ENCODE measurements at regions not wholly inside any gene's neighbourhood (a gene's known extent, or its start where the extent isn't known, plus 50 kb on each side); places are given as distances from the start of the nearest gene placed in this dataset.
"Not testable (repeated sequence)": the region's sequence is repeated elsewhere in the genome, so short reads cannot be mapped to it uniquely, and the experiment has no call there.

- intact Hi-C loops (cut with DNase I; ENCODE audit: low total_unique reads), result no loop called here
- H3K9me3 ChIP-seq, result no peaks in the 10 kb centered on the region
- H3K4me1 ChIP-seq, result no peaks in the 10 kb centered on the region
- no peak overlapping the region for H3K27ac ChIP-seq
- H3K4me3 ChIP-seq, result no peak overlapping the region
- DNase-seq, result no peak
- TF ChIP-seq CTCF (IDR thresholded peaks at IDR 0.05), result no peak
- no peaks in the 10 kb centered on the region for H3K27me3 ChIP-seq
- H3K36me3 ChIP-seq, result no peaks in the 10 kb centered on the region
Observed at GRCh38 chr14:37746140-37746832, 150.9 kb downstream of the TTC6 start.

DNA sequence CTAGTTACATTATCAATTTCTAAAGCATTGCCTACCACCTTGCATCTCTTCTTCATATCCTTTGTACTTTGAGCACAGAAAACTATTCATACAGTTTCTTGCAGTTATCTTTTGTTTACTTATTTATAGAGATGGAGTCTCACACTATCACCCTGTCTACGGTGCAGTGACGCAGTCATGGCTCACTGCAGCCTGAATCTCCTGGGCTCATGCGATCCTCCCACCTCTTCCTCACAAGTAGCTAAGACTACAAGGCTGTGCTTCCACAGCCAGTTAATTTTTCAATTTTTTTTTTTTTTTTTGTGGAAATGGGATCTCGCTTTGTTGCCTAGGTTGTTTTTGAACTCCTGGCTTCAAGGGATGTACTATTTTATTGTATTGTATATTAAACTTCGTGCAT is 158.0 kb downstream of the TTC6 start:
- intact Hi-C loops (cut with DNase I; ENCODE audit: low total_unique reads), result no loop called here
- no peak for TF ChIP-seq CTCF (IDR thresholded peaks at IDR 0.05)
- Histone ChIP-seq H3K4me1 (no peaks in the 10 kb centered on the region), H3K27me3 (no peaks in the 10 kb centered on the region), H3K27ac (no peak overlapping the region), H3K9me3 (no peaks in the 10 kb centered on the region), H3K36me3 (no peaks in the 10 kb centered on the region), H3K4me3 (no peak overlapping the region)
- no peak for DNase-seq

DNA sequence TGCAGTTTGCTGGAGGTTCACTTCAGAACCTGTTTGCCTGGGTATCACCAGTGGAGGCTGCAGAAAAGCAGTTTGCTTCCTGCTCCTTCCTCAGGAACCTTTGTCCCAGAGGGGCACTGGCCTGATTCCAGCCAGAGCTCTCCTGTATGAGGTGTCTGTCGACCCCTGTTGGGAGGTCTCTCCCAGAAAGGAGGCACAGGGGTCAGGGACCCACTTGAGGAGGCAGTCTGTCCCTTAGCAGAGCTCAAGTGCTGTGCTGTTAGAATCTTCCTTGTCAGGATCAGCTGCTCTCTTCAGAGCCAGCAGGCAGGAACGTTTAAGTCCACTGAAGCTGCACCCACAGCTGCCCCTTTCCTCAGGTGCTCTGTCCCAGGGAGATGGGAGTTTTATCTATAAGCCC is 164.8 kb downstream of the TTC6 start:
- DNase-seq; intact Hi-C loops (cut with DNase I; ENCODE audit: low total_unique reads); H3K4me3 ChIP-seq: not testable (repeated sequence)

GRCh38 chr14:37763266-37763665 is 167.8 kb downstream of the TTC6 start:
- Histone ChIP-seq H3K27ac (no peak overlapping the region), H3K27me3 (no peaks in the 10 kb centered on the region), H3K4me3 (no peak overlapping the region), H3K36me3 (no peaks in the 10 kb centered on the region), H3K9me3 (no peaks in the 10 kb centered on the region), H3K4me1 (no peaks in the 10 kb centered on the region)
- no peak for TF ChIP-seq CTCF (IDR thresholded peaks at IDR 0.05)
- intact Hi-C loops (cut with DNase I; ENCODE audit: low total_unique reads), result no loop called here
- no peak for DNase-seq

More for the DNA sequence above, 164.8 kb downstream of the TTC6 start:
- H3K27me3 ChIP-seq, H3K36me3 ChIP-seq, H3K9me3 ChIP-seq, H3K4me1 ChIP-seq, H3K27ac ChIP-seq: not testable (repeated sequence)

DNA sequence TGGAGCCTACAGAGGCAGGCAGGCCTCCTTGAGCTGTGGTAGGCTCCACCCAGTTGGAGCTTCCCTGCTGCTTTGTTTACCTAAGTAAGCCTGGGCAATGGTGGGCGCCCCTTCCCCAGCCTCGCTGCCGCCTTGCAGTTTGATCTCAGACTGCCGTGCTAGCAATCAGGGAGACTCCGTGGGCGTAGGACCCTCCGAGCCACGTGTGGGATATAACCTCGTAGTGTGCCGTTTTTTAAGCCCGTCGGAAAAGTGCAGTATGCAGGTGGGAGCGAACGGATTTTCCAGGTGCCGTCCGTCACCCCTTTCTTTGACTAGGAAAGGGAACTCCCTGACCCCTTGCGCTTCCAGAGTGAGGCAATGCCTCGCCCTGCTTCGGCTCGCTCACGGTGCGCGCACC is 176.9 kb downstream of the TTC6 start:
- DNase-seq; H3K4me1 ChIP-seq; H3K36me3 ChIP-seq; H3K4me3 ChIP-seq; intact Hi-C loops (cut with DNase I; ENCODE audit: low total_unique reads); H3K9me3 ChIP-seq; H3K27ac ChIP-seq; H3K27me3 ChIP-seq: not testable (repeated sequence)

- Histone ChIP-seq H3K27ac (no peak overlapping the region), H3K9me3 (no peaks in the 10 kb centered on the region), H3K27me3 (no peaks in the 10 kb centered on the region), H3K4me3 (no peak overlapping the region), H3K4me1 (no peaks in the 10 kb centered on the region), H3K36me3 (no peaks in the 10 kb centered on the region)
- intact Hi-C loops (cut with DNase I; ENCODE audit: low total_unique reads), result no loop called here
- TF ChIP-seq CTCF (IDR thresholded peaks at IDR 0.05), result no peak
- no peak for DNase-seq
Observed at GRCh38 chr14:37776791-37777499, 181.5 kb downstream of the TTC6 start.

Measured in tibial artery (tissue), 4 donors.